Lower lobe of right lung (tissue), 2 donors: ENCODE measurements at regions not wholly inside any gene's neighbourhood (a gene's known extent, or its start where the extent isn't known, plus 50 kb on each side); places are given as distances from the start of the nearest gene placed in this dataset.

ENCODE experiments used
- ATAC-seq, 2 donors: fragments of 200-7000 bp; cut with Tn5 transposase; one replicate each; pipeline ENCODE4 v1.9.1; 2020 to 2022; ENCODE audit warnings: mild to moderate bottlenecking in 2 of 2, moderate library complexity in 2 of 2
- DNase-seq: peaks from one replicate; pipeline ENCODE4 v3.0.0-alpha.2; 2020
- H3K27ac ChIP-seq: fragments of 200-600 bp; one replicate; pipeline ENCODE4 v1.8.0; 2022
- H3K27me3 ChIP-seq: fragments of 200-600 bp; one replicate; pipeline ENCODE4 v1.8.0; 2022; ENCODE audit warnings: low read depth
- H3K36me3 ChIP-seq: fragments of 200-600 bp; one replicate; pipeline ENCODE4 v1.8.0; 2022; ENCODE audit warnings: mild to moderate bottlenecking
- H3K4me1 ChIP-seq: fragments of 200-600 bp; one replicate; pipeline ENCODE4 v1.8.0; 2022
- H3K4me3 ChIP-seq: fragments of 200-600 bp; one replicate; pipeline ENCODE4 v1.8.0; 2022; ENCODE audit warnings: mild to moderate bottlenecking
- H3K9me3 ChIP-seq: fragments of 200-600 bp; one replicate; pipeline ENCODE4 v1.8.0; 2022
- CTCF ChIP-seq: fragments of 200-600 bp; IDR thresholded peaks from one replicate; pipeline ENCODE4 v1.8.0; 2022; ENCODE audit warnings: antibody characterized with exemption, mild to moderate bottlenecking
- intact Hi-C: fragments of 100-400 bp; cut with DNase I; formaldehyde crosslinking; loops from one replicate; pipeline ENCODE4 v1.11.0; 2022
- donor health status: DM: no; HTN: yes; CAD: no; lungs with severe emphysema.

GRCh38 chr5:17400724-17401469 is 97.1 kb upstream of the TAF11L2 start:
- Histone ChIP-seq H3K36me3 (no peaks in the 10 kb centered on the region), H3K27me3 (peaks cover 5% of the 10 kb centered on the region), H3K27ac (no peak overlapping the region), H3K4me3 (no peak overlapping the region), H3K4me1 (no peaks in the 10 kb centered on the region), H3K9me3 (no peaks in the 10 kb centered on the region)
- intact Hi-C loops: no loop called here
- TF ChIP-seq CTCF: no peak
- ATAC-seq (peak; percentile 45 to 46), DNase-seq (no peak)

GRCh38 chr5:17401470-17402288 is 96.4 kb upstream of the TAF11L2 start:
- DNase-seq (no peak), ATAC-seq (peak in 1 of 2 donors; percentile 31)
- Histone ChIP-seq H3K4me1 (no peaks in the 10 kb centered on the region), H3K36me3 (no peaks in the 10 kb centered on the region), H3K4me3 (no peak overlapping the region), H3K27ac (no peak overlapping the region), H3K27me3 (peaks cover 5% of the 10 kb centered on the region), H3K9me3 (no peaks in the 10 kb centered on the region)
- intact Hi-C loops: no loop called here
- TF ChIP-seq CTCF: no peak

GRCh38 chr5:17402289-17403121 is 95.5 kb upstream of the TAF11L2 start:
- ATAC-seq (no peak), DNase-seq (no peak)
- H3K36me3 ChIP-seq: no peaks in the 10 kb centered on the region
- H3K4me3 ChIP-seq: no peak overlapping the region
- intact Hi-C loops: no loop called here
- peaks cover 5% of the 10 kb centered on the region for H3K27me3 ChIP-seq
- no peak overlapping the region for H3K27ac ChIP-seq
- no peak for TF ChIP-seq CTCF
- H3K9me3 ChIP-seq: no peaks in the 10 kb centered on the region
- H3K4me1 ChIP-seq: no peaks in the 10 kb centered on the region

- no peaks in the 10 kb centered on the region for H3K36me3 ChIP-seq
- intact Hi-C loops: no loop called here
- no peaks in the 10 kb centered on the region for H3K4me1 ChIP-seq
- no peak for TF ChIP-seq CTCF
- H3K4me3 ChIP-seq: no peak overlapping the region
- peaks cover 5% of the 10 kb centered on the region for H3K27me3 ChIP-seq
- no peaks in the 10 kb centered on the region for H3K9me3 ChIP-seq
- no peak overlapping the region for H3K27ac ChIP-seq
- ATAC-seq (no peak), DNase-seq (no peak)
Observed at GRCh38 chr5:17403695-17404490, 94.1 kb upstream of the TAF11L2 start.

- H3K27me3 ChIP-seq: no peaks in the 10 kb centered on the region
- no peak overlapping the region for H3K4me3 ChIP-seq
- no peak for TF ChIP-seq CTCF
- no peaks in the 10 kb centered on the region for H3K4me1 ChIP-seq
- intact Hi-C loops: no loop called here
- H3K27ac ChIP-seq: no peak overlapping the region
- DNase-seq (no peak), ATAC-seq (no peak)
- H3K9me3 ChIP-seq: no peaks in the 10 kb centered on the region
- no peaks in the 10 kb centered on the region for H3K36me3 ChIP-seq
Observed at GRCh38 chr5:17405976-17406375, 92.1 kb upstream of the TAF11L2 start.
